ENCODE measurements at regions not wholly inside any gene's neighbourhood (a gene's known extent, or its start where the extent isn't known, plus 50 kb on each side); places are given as distances from the start of the nearest gene placed in this dataset.

- Histone ChIP-seq H4K91ac (ENCODE audit: insufficient read depth, low read depth, low read length) (no peak overlapping the region), H4K8ac (ENCODE audit: low read depth in 2 of 2, low read length in 2 of 2) (no peak overlapping the region), H3K4ac (ENCODE audit: low read depth, low read length) (no peak overlapping the region), H3K4me1 (ENCODE audit: control insufficient read depth, insufficient read depth, low read length) (peaks cover 7% of the 10 kb centered on the region; the same call in 1 of the 2 replicates), H3K14ac (replicated peaks; ENCODE audit: low read depth, low read length) (no peak overlapping the region), H3K9me1 (ENCODE audit: insufficient read depth, low read length) (no peaks in the 10 kb centered on the region), H2AK9ac (replicated peaks; ENCODE audit: low read depth, low read length, poor library complexity) (no peak overlapping the region), H3K27me3 (ENCODE audit: control insufficient read depth, insufficient read depth, low read length) (no peaks in the 10 kb centered on the region), H3K36me3 (ENCODE audit: control insufficient read depth, insufficient read depth, low read length) (no peaks in the 10 kb centered on the region), H3K18ac (ENCODE audit: low read depth, low read length) (no peak overlapping the region), H2BK5ac (ENCODE audit: low read depth, low read length, poor library complexity, severe bottlenecking) (no peak overlapping the region), H2AFZ (replicated peaks; ENCODE audit: low read length, poor library complexity) (no peak overlapping the region), H2AK5ac (ENCODE audit: low read depth, low read length) (no peak overlapping the region), H3K4me3 (ENCODE audit: insufficient read depth, low read depth, low read length) (no peak overlapping the region), H2BK20ac (ENCODE audit: low read depth, low read length) (no peak overlapping the region), H3K56ac (ENCODE audit: extremely low read depth, insufficient read depth, low read length) (no peak overlapping the region), H3K23ac (ENCODE audit: low read depth, low read length) (no peak overlapping the region), H3K79me1 (ENCODE audit: low read depth in 1 of 2, low read length in 2 of 2) (no peaks in the 10 kb centered on the region), H3K9me3 (ENCODE audit: control insufficient read depth, insufficient read depth, low read length) (no peaks in the 10 kb centered on the region), H3K9ac (ENCODE audit: low read depth, low read length) (no peak overlapping the region), H2BK15ac (ENCODE audit: low read depth, low read length) (no peak overlapping the region), H2BK120ac (ENCODE audit: low read depth, low read length) (no peak overlapping the region), H4K5ac (ENCODE audit: low read depth, low read length) (no peak overlapping the region), H3K4me2 (ENCODE audit: low read depth, low read length) (no peak overlapping the region), H3K27ac (ENCODE audit: insufficient read depth, low read length) (no peak overlapping the region), H4K20me1 (ENCODE audit: insufficient read depth, low read length) (no peaks in the 10 kb centered on the region)
- dilution Hi-C loops (cut with HindIII; ENCODE audit: low sequenced_read_pairs, unreplicated experiment): no loop called here
- intact Hi-C loops (cut with micrococcal nuclease): no loop called here
- in situ Hi-C loops (cut with MboI; ENCODE audit: low sequenced_read_pairs): no loop called here
- no peak for ATAC-seq (ENCODE audit: low read depth)
- POLR2A ChIA-PET (ENCODE audit: unreplicated experiment): no interaction called here
- no peak for DNase-seq
- CTCF ChIA-PET: no interaction called here
- TF ChIP-seq CTCF (conservative IDR thresholded peaks at IDR 0.05; ENCODE audit: low read depth, low read length) (no peak), POLR2A (IDR thresholded peaks at IDR 0.05; ENCODE audit: low read depth, low read length) (no peak)
- BruUV-seq (replicated peaks): no TSS peak
- 71% methylated on average over 1 of the region's 8 CpGs; no CpG with 5 or more reads in 1 of the 2 experiments for WGBS, 2 experiments (ENCODE audit: extremely low coverage in 2 of 2, insufficient read length in 1 of 2)
These were observed 521.0 kb downstream of the NTRK3 start for GRCh38 chr15:87735522-87735921.
